ENCODE measurements at regions not wholly inside any gene's neighbourhood (a gene's known extent, or its start where the extent isn't known, plus 50 kb on each side); places are given as distances from the start of the nearest gene placed in this dataset.
"Not testable (repeated sequence)": the region's sequence is repeated elsewhere in the genome, so short reads cannot be mapped to it uniquely, and the experiment has no call there.

- Histone ChIP-seq H3K9me3 (no peaks in the 10 kb centered on the region), H3K36me3 (no peaks in the 10 kb centered on the region), H3K27ac (no peak overlapping the region), H3K4me3 (no peak overlapping the region), H3K4me1 (no peaks in the 10 kb centered on the region), H3K27me3 (no peaks in the 10 kb centered on the region)
- DNase-seq (ENCODE audit: low spot score in 2 of 2): no peak
- intact Hi-C loops (cut with DNase I; ENCODE audit: low total_unique reads): no loop called here
- TF ChIP-seq POLR2A (IDR thresholded peaks at IDR 0.05): no peak
- TF ChIP-seq CTCF (IDR thresholded peaks at IDR 0.05): no peak
- TF ChIP-seq POLR2AphosphoS5 (IDR thresholded peaks at IDR 0.05): no peak
Observed at GRCh38 chr4:129998436-129999150, 902.6 kb downstream of the C4orf33 start.

GRCh38 chr4:129999156-129999555 lies 903.2 kb downstream of the C4orf33 start:
- DNase-seq (ENCODE audit: low spot score in 2 of 2): no peak
- no peaks in the 10 kb centered on the region for H3K36me3 ChIP-seq
- no peaks in the 10 kb centered on the region for H3K9me3 ChIP-seq
- no peak overlapping the region for H3K4me3 ChIP-seq
- no peak overlapping the region for H3K27ac ChIP-seq
- TF ChIP-seq POLR2A (IDR thresholded peaks at IDR 0.05): no peak
- no peak for TF ChIP-seq POLR2AphosphoS5 (IDR thresholded peaks at IDR 0.05)
- no peak for TF ChIP-seq CTCF (IDR thresholded peaks at IDR 0.05)
- H3K27me3 ChIP-seq: no peaks in the 10 kb centered on the region
- no peaks in the 10 kb centered on the region for H3K4me1 ChIP-seq
- intact Hi-C loops (cut with DNase I; ENCODE audit: low total_unique reads): no loop called here

GRCh38 chr4:130008461-130008860 lies 912.5 kb downstream of the C4orf33 start:
- no peak for TF ChIP-seq CTCF (IDR thresholded peaks at IDR 0.05)
- TF ChIP-seq POLR2AphosphoS5 (IDR thresholded peaks at IDR 0.05): no peak
- no peak for TF ChIP-seq POLR2A (IDR thresholded peaks at IDR 0.05)
- H3K27me3 ChIP-seq: no peaks in the 10 kb centered on the region
- no peak for DNase-seq (ENCODE audit: low spot score in 2 of 2)
- H3K27ac ChIP-seq: no peak overlapping the region
- H3K9me3 ChIP-seq: peaks cover 0 to 7% of the 10 kb centered on the region in 2 donors
- intact Hi-C loops (cut with DNase I; ENCODE audit: low total_unique reads): no loop called here
- H3K36me3 ChIP-seq: no peaks in the 10 kb centered on the region
- no peak overlapping the region for H3K4me3 ChIP-seq
- no peaks in the 10 kb centered on the region for H3K4me1 ChIP-seq

- H3K27ac ChIP-seq: not testable (repeated sequence)
Observed at GRCh38 chr4:130012806-130013205, 916.9 kb downstream of the C4orf33 start.

GRCh38 chr4:130021706-130022105 lies 925.8 kb downstream of the C4orf33 start:
- no peak for DNase-seq (ENCODE audit: low spot score in 2 of 2)
- TF ChIP-seq POLR2AphosphoS5 (IDR thresholded peaks at IDR 0.05) (no peak), CTCF (IDR thresholded peaks at IDR 0.05) (no peak), POLR2A (IDR thresholded peaks at IDR 0.05) (no peak)
- H3K27me3 ChIP-seq: no peaks in the 10 kb centered on the region
- H3K36me3 ChIP-seq: no peaks in the 10 kb centered on the region
- H3K9me3 ChIP-seq: no peaks in the 10 kb centered on the region
- no peaks in the 10 kb centered on the region for H3K4me1 ChIP-seq
- intact Hi-C loops (cut with DNase I; ENCODE audit: low total_unique reads): no loop called here
- H3K27ac ChIP-seq: no peak overlapping the region
- H3K4me3 ChIP-seq: no peak overlapping the region

More at GRCh38 chr4:130012806-130013205, 916.9 kb downstream of the C4orf33 start:
- H3K4me1 ChIP-seq; intact Hi-C loops (cut with DNase I; ENCODE audit: low total_unique reads); H3K9me3 ChIP-seq; H3K4me3 ChIP-seq; DNase-seq (ENCODE audit: low spot score in 2 of 2); H3K27me3 ChIP-seq; H3K36me3 ChIP-seq: not testable (repeated sequence)
